ENCODE measurements at regions not wholly inside any gene's neighbourhood (a gene's known extent, or its start where the extent isn't known, plus 50 kb on each side); places are given as distances from the start of the nearest gene placed in this dataset.

GRCh38 chr9:28439688-28440087 lies 866.4 kb upstream of the C9orf72 start:
- Histone ChIP-seq H3K4me1 (ENCODE audit: control insufficient read depth, insufficient read depth, low read length) (no peaks in the 10 kb centered on the region), H3K36me3 (ENCODE audit: control insufficient read depth, insufficient read depth, low read length) (no peaks in the 10 kb centered on the region), H3K9me3 (ENCODE audit: control insufficient read depth, insufficient read depth, low read depth, low read length) (no peaks in the 10 kb centered on the region), H3K27me3 (ENCODE audit: control insufficient read depth, insufficient read depth, low read length) (no peaks in the 10 kb centered on the region), H3K27ac (ENCODE audit: low read length) (no peak overlapping the region), H3K4me3 (ENCODE audit: low read depth in 2 of 2, low read length in 2 of 2) (no peak overlapping the region)
- intact Hi-C loops (cut with micrococcal nuclease; ENCODE audit: unreplicated experiment), result no loop called here
- no peak for DNase-seq (ENCODE audit: low read depth, low spot score)
- in situ Hi-C loops (cut with HindIII; ENCODE audit: low pct_unique_long_range_greater_than_20kb, low sequenced_read_pairs), result no loop called here
- no peak for ATAC-seq
- CTCF ChIA-PET, result no interaction called here
- no TSS peak for BruUV-seq (replicated peaks)
- POLR2A ChIA-PET, result no interaction called here
- TF ChIP-seq REST (IDR thresholded peaks at IDR 0.05; ENCODE audit: insufficient read depth in 1 of 2, low read depth in 2 of 2, low read length in 1 of 2) (no peak), POLR2AphosphoS5 (IDR thresholded peaks at IDR 0.05; ENCODE audit: low read depth, low read length) (no peak), CTCF (IDR thresholded peaks at IDR 0.05) (no peak), TCF7L2 (IDR thresholded peaks at IDR 0.05; ENCODE audit: low read depth, low read length) (no peak)

GRCh38 chr9:28443461-28443860 lies 870.2 kb upstream of the C9orf72 start:
- ChIA-PET POLR2A (no interaction called here), CTCF (no interaction called here)
- Histone ChIP-seq H3K9me3 (ENCODE audit: control insufficient read depth, insufficient read depth, low read depth, low read length) (no peaks in the 10 kb centered on the region), H3K4me3 (ENCODE audit: low read depth in 2 of 2, low read length in 2 of 2) (no peak overlapping the region), H3K27me3 (ENCODE audit: control insufficient read depth, insufficient read depth, low read length) (no peaks in the 10 kb centered on the region), H3K4me1 (ENCODE audit: control insufficient read depth, insufficient read depth, low read length) (no peaks in the 10 kb centered on the region), H3K27ac (ENCODE audit: low read length) (no peak overlapping the region), H3K36me3 (ENCODE audit: control insufficient read depth, insufficient read depth, low read length) (no peaks in the 10 kb centered on the region)
- in situ Hi-C loops (cut with HindIII; ENCODE audit: low pct_unique_long_range_greater_than_20kb, low sequenced_read_pairs), result no loop called here
- ATAC-seq (no peak), DNase-seq (ENCODE audit: low read depth, low spot score) (no peak)
- TF ChIP-seq TCF7L2 (IDR thresholded peaks at IDR 0.05; ENCODE audit: low read depth, low read length) (no peak), CTCF (IDR thresholded peaks at IDR 0.05) (no peak), REST (IDR thresholded peaks at IDR 0.05; ENCODE audit: insufficient read depth in 1 of 2, low read depth in 2 of 2, low read length in 1 of 2) (no peak), SIN3A (IDR thresholded peaks at IDR 0.05; ENCODE audit: borderline replicate concordance, insufficient read depth, low read depth, low read length) (no peak), POLR2AphosphoS5 (IDR thresholded peaks at IDR 0.05; ENCODE audit: low read depth, low read length) (no peak)
- no TSS peak for BruUV-seq (replicated peaks)
- intact Hi-C loops (cut with micrococcal nuclease; ENCODE audit: unreplicated experiment), result no loop called here
